ENCODE measurements at regions not wholly inside any gene's neighbourhood (a gene's known extent, or its start where the extent isn't known, plus 50 kb on each side); places are given as distances from the start of the nearest gene placed in this dataset.

DNA sequence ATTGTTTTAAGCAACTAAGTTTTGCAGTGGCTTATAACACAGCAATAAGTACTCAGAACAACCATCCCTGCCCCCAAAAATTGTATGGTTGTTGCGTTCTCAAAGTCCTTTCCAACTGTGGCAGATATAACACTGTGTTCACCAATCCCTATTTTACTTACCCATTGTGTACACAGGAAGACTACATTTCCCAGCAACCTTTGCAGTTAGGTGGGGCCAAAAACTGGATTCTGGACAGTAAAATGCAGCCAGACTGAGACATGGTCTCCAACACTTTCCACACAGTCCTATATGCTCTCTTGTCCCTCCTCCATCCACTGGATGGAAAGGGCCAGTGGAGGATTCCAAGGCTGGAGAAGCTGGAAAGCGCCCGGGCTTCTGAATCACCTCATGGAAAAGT is 523.6 kb downstream of the BCOR start:
- no peak overlapping the region for H3K4me3 ChIP-seq (ENCODE audit: low read depth, low read length)
- no peak for DNase-seq

GRCh38 chrX:39576041-39576872 is 521.5 kb downstream of the BCOR start:
- H3K9me3 ChIP-seq, result no peaks in the 10 kb centered on the region
- no peaks in the 10 kb centered on the region for H3K36me3 Mint-ChIP-seq (ENCODE audit: insufficient read depth, unreplicated experiment)
- CTCF ChIA-PET, result interaction anchor here (0.6 kb wide), 1 partner anchor 319 kb away, joined by 3 read pairs; no protein-coding TSS in a partner anchor

More for the DNA sequence above, 523.6 kb downstream of the BCOR start:
- H3K36me3 ChIP-seq (ENCODE audit: control insufficient read depth, insufficient read depth, low read length), result no peaks in the 10 kb centered on the region
- H3K9me3 ChIP-seq, result no peaks in the 10 kb centered on the region
- no peaks in the 10 kb centered on the region for H3K4me1 Mint-ChIP-seq (ENCODE audit: low read depth, unreplicated experiment)
- H3K27me3 ChIP-seq (replicated peaks; ENCODE audit: control insufficient read depth, insufficient read depth, low read length), result no peaks in the 10 kb centered on the region
- TF ChIP-seq, protein P1, sequence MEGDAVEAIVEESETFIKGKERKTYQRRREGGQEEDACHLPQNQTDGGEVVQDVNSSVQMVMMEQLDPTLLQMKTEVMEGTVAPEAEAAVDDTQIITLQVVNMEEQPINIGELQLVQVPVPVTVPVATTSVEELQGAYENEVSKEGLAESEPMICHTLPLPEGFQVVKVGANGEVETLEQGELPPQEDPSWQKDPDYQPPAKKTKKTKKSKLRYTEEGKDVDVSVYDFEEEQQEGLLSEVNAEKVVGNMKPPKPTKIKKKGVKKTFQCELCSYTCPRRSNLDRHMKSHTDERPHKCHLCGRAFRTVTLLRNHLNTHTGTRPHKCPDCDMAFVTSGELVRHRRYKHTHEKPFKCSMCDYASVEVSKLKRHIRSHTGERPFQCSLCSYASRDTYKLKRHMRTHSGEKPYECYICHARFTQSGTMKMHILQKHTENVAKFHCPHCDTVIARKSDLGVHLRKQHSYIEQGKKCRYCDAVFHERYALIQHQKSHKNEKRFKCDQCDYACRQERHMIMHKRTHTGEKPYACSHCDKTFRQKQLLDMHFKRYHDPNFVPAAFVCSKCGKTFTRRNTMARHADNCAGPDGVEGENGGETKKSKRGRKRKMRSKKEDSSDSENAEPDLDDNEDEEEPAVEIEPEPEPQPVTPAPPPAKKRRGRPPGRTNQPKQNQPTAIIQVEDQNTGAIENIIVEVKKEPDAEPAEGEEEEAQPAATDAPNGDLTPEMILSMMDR (IDR thresholded peaks at IDR 0.05; ENCODE audit: insufficient read depth in 1 of 2, low read depth in 1 of 2, low read length in 1 of 2, severe bottlenecking in 1 of 2, unreplicated experiment in 1 of 2), result no peak
- BruUV-seq (replicated peaks), result no TSS peak
- no peak overlapping the region for H3K27ac Mint-ChIP-seq (ENCODE audit: unreplicated experiment)
- no peak overlapping the region for H3K4me3 Mint-ChIP-seq (ENCODE audit: unreplicated experiment)
- H3K9me3 Mint-ChIP-seq (ENCODE audit: unreplicated experiment), result no peaks in the 10 kb centered on the region
- no peaks in the 10 kb centered on the region for H3K4me1 ChIP-seq
- ChIA-PET POLR2A (no interaction called here), CTCF (no interaction called here)
- peaks cover 3% of the 10 kb centered on the region for H3K27me3 Mint-ChIP-seq (ENCODE audit: insufficient read depth, unreplicated experiment)
- no peaks in the 10 kb centered on the region for H3K36me3 Mint-ChIP-seq (ENCODE audit: insufficient read depth, unreplicated experiment)
- intact Hi-C loops (cut with micrococcal nuclease; ENCODE audit: unreplicated experiment), result no loop called here

DNA sequence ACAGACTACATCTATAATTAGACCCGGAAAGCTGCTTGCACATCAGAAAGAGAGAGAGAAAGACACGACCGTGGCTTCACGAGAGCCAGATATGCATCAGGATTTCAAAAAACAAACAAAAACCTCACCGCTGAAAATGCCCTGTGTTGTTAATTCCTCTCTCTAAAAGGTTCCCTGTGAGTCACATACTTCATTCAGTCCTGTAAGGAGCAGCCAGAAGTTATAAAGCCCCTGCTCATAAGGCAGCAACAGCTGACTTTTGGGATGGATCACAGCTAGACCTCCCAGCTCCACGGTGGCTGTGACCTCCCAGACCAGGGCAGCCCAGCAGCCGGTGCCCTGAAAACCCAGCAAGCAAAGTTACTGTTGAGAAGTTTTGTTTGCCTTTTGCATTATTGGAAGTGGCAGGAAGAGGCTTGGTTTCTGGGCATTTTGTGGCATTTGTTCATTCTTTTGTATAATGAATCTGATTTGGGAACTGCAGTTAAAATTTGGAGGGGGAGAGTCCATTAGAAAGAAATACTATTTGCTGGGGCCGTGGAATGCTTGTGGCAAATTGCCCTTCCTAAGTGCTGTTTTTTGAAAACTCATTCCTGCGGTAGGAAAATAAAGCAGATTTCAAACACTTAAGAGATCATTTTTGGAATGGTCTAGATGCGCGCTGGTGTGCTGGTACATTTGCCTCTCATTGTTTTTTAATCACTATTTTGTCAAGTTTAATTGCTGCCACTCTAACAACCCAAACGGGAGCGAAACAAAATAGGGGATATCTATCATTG is 520.4 kb downstream of the BCOR start:
- Mint-ChIP-seq H3K9me3 (ENCODE audit: unreplicated experiment) (no peaks in the 10 kb centered on the region), H3K36me3 (ENCODE audit: insufficient read depth, unreplicated experiment) (no peaks in the 10 kb centered on the region), H3K4me3 (ENCODE audit: unreplicated experiment) (no peak overlapping the region), H3K4me1 (ENCODE audit: low read depth, unreplicated experiment) (no peaks in the 10 kb centered on the region), H3K27ac (ENCODE audit: unreplicated experiment) (no peak overlapping the region), H3K27me3 (ENCODE audit: insufficient read depth, unreplicated experiment) (no peaks in the 10 kb centered on the region)
- Histone ChIP-seq H3K36me3 (ENCODE audit: control insufficient read depth, insufficient read depth, low read length) (no peaks in the 10 kb centered on the region), H3K4me1 (no peaks in the 10 kb centered on the region), H3K9me3 (no peaks in the 10 kb centered on the region), H3K27me3 (replicated peaks; ENCODE audit: control insufficient read depth, insufficient read depth, low read length) (no peaks in the 10 kb centered on the region), H3K4me3 (ENCODE audit: low read depth, low read length) (no peak overlapping the region)
- POLR2A ChIA-PET, result no interaction called here
- CTCF ChIA-PET, result no interaction called here
- DNase-seq, result no peak
- BruUV-seq (replicated peaks), result no TSS peak
- TF ChIP-seq, protein P1 (IDR thresholded peaks at IDR 0.05; ENCODE audit: insufficient read depth in 1 of 2, low read depth in 1 of 2, low read length in 1 of 2, severe bottlenecking in 1 of 2, unreplicated experiment in 1 of 2), result no peak
- intact Hi-C loops (cut with micrococcal nuclease; ENCODE audit: unreplicated experiment), result no loop called here

More at GRCh38 chrX:39576041-39576872, 521.5 kb downstream of the BCOR start:
- no peak for DNase-seq
- intact Hi-C loops (cut with micrococcal nuclease; ENCODE audit: unreplicated experiment), result no loop called here
- no TSS peak for BruUV-seq (replicated peaks)
- no peak overlapping the region for H3K4me3 ChIP-seq (ENCODE audit: low read depth, low read length)
- TF ChIP-seq, protein P1 (IDR thresholded peaks at IDR 0.05; ENCODE audit: insufficient read depth in 1 of 2, low read depth in 1 of 2, low read length in 1 of 2, severe bottlenecking in 1 of 2, unreplicated experiment in 1 of 2), result no peak
- no peak overlapping the region for H3K4me3 Mint-ChIP-seq (ENCODE audit: unreplicated experiment)
- H3K27me3 ChIP-seq (replicated peaks; ENCODE audit: control insufficient read depth, insufficient read depth, low read length), result no peaks in the 10 kb centered on the region
- no peak overlapping the region for H3K27ac Mint-ChIP-seq (ENCODE audit: unreplicated experiment)
- H3K27me3 Mint-ChIP-seq (ENCODE audit: insufficient read depth, unreplicated experiment), result no peaks in the 10 kb centered on the region
- H3K9me3 Mint-ChIP-seq (ENCODE audit: unreplicated experiment), result no peaks in the 10 kb centered on the region
- POLR2A ChIA-PET, result no interaction called here
- H3K4me1 Mint-ChIP-seq (ENCODE audit: low read depth, unreplicated experiment), result no peaks in the 10 kb centered on the region
- H3K36me3 ChIP-seq (ENCODE audit: control insufficient read depth, insufficient read depth, low read length), result no peaks in the 10 kb centered on the region
- no peaks in the 10 kb centered on the region for H3K4me1 ChIP-seq

Measured in Caco-2 (cell line).